DND-41 (cell line): ENCODE measurements at regions not wholly inside any gene's neighbourhood (a gene's known extent, or its start where the extent isn't known, plus 50 kb on each side); places are given as distances from the start of the nearest gene placed in this dataset.

Source experiments
- ATAC-seq: fragments of 200-7000 bp; cut with Tn5 transposase; 3 replicates; pipeline ENCODE4 v1.9.1; 2021; ENCODE audit warnings: low read depth; ENCODE audit not compliant: insufficient read depth
- DNase-seq: peaks from one replicate; pipeline ENCODE4 v3.0.0-alpha.2; 2020
- H2AFZ ChIP-seq: 2 replicates; pipeline ENCODE4 v1.6.0; 2012; ENCODE audit warnings: low read depth, low read length
- H3K27ac ChIP-seq: 2 replicates; pipeline ENCODE4 v1.5.1; 2012; ENCODE audit warnings: low read length, inconsistent platforms
- H3K27me3 ChIP-seq: fragments of 200-600 bp; sonication (generic); 2 replicates; pipeline ENCODE4 v1.6.0; 2012; ENCODE audit warnings: low read length, mild to moderate bottlenecking, inconsistent platforms; ENCODE audit not compliant: insufficient read depth, poor library complexity
- H3K36me3 ChIP-seq: 2 replicates; pipeline ENCODE4 v1.5.1; 2012; ENCODE audit warnings: low read length, inconsistent platforms; ENCODE audit not compliant: insufficient read depth
- H3K4me1 ChIP-seq: 2 replicates; pipeline ENCODE4 v1.5.1; 2012; ENCODE audit warnings: mild to moderate bottlenecking, low read length; ENCODE audit not compliant: insufficient read depth
- H3K4me2 ChIP-seq: 2 replicates; pipeline ENCODE4 v1.6.0; 2012; ENCODE audit warnings: mild to moderate bottlenecking, moderate library complexity, low read length, inconsistent platforms; ENCODE audit not compliant: insufficient read depth
- H3K4me3 ChIP-seq, 2 experiments: fragments of 200-600 bp in 1 of 2; shearing (Covaris generic) in 1 of 2; 2 replicates each; pipeline ENCODE4 v1.5.1; 2012 to 2016; ENCODE audit warnings: inconsistent platforms in 2 of 2, low read length in 2 of 2, mild to moderate bottlenecking in 2 of 2, low read depth in 1 of 2, moderate library complexity in 1 of 2
- H3K79me2 ChIP-seq: 2 replicates; pipeline ENCODE4 v1.6.0; 2012; ENCODE audit warnings: low read length, inconsistent platforms; ENCODE audit not compliant: insufficient read depth
- H3K9ac ChIP-seq: 2 replicates; pipeline ENCODE4 v1.6.0; 2012; ENCODE audit warnings: low read depth, mild to moderate bottlenecking, inconsistent platforms, low read length, moderate library complexity
- H3K9me3 ChIP-seq: 2 replicates; pipeline ENCODE4 v1.5.1; 2012; ENCODE audit warnings: low read length, moderate library complexity, mild to moderate bottlenecking, inconsistent platforms; ENCODE audit not compliant: insufficient read depth, severe bottlenecking
- H4K20me1 ChIP-seq: 2 replicates; pipeline ENCODE4 v1.6.0; 2012; ENCODE audit warnings: low read length; ENCODE audit not compliant: insufficient read depth
- CTCF ChIP-seq: IDR thresholded peaks from 2 replicates; pipeline ENCODE4 v1.5.1; 2012; ENCODE audit warnings: borderline replicate concordance, low read length, moderate library complexity, mild to moderate bottlenecking; ENCODE audit not compliant: poor library complexity, severe bottlenecking; ENCODE audit errors: extremely low read depth
- EZH2 ChIP-seq: IDR thresholded peaks from 3 replicates; pipeline ENCODE4 v1.6.1; 2012; ENCODE audit warnings: borderline replicate concordance, low read depth, mild to moderate bottlenecking, moderate library complexity, low read length, inconsistent platforms; ENCODE audit not compliant: severe bottlenecking

DNA sequence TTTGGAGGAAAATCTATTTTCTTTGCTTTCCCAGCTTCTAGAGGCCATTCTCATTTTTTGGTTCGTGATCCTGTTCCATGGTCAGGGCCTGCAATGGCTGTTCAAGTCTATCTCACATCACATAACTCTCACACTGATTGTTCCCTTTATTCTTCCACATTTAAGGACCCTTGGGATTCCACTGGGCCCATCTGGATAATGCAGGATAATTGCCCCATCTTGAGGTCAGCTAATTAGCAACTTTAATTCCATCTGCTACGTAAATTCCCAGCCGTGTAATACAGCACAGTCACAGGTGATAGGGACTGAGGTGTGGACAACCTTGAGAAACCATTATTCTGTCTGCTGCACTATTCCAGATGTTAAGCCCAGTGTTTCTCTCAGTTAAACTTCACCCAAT lies 311.6 kb upstream of the CNTN4 start:
- ATAC-seq = no peak
- Histone ChIP-seq H3K27ac (no peak overlapping the region), H3K9me3 (no peaks in the 10 kb centered on the region), H3K4me1 (no peaks in the 10 kb centered on the region), H3K9ac (no peak overlapping the region), H3K27me3 (no peaks in the 10 kb centered on the region), H3K4me2 (no peak overlapping the region), H3K79me2 (no peaks in the 10 kb centered on the region), H4K20me1 (no peaks in the 10 kb centered on the region), H2AFZ (no peak overlapping the region), H3K36me3 (no peaks in the 10 kb centered on the region), H3K4me3 (no peak overlapping the region)
- DNase-seq = no peak
- TF ChIP-seq EZH2 (no peak), CTCF (no peak)

DNA sequence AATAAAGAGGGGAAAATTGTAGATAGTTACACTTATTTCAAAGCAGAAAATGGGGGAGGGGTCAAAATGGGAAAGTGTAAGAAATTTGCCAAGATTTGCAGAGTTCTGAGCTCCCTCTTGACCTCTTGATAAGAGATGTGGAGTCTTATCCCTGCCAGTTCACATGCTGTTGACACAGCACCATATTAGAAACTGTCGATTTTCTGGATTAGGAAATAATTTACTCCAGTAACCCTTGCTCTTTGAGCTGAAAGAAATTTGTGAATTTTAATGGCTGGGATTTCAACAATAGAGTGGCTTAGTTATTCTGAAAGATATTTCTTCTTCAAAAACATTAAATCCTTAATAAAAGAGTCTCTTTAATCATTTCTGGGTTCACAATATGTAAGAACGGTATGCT lies 306.2 kb upstream of the CNTN4 start:
- Histone ChIP-seq H3K79me2 (no peaks in the 10 kb centered on the region), H3K4me3 (no peak overlapping the region), H4K20me1 (no peaks in the 10 kb centered on the region), H3K27me3 (no peaks in the 10 kb centered on the region), H2AFZ (no peak overlapping the region), H3K9ac (no peak overlapping the region), H3K4me2 (no peak overlapping the region), H3K4me1 (no peaks in the 10 kb centered on the region), H3K27ac (no peak overlapping the region), H3K9me3 (no peaks in the 10 kb centered on the region), H3K36me3 (no peaks in the 10 kb centered on the region)
- TF ChIP-seq EZH2 = no peak
- no peak for TF ChIP-seq CTCF
- DNase-seq = no peak
- no peak for ATAC-seq

DNA sequence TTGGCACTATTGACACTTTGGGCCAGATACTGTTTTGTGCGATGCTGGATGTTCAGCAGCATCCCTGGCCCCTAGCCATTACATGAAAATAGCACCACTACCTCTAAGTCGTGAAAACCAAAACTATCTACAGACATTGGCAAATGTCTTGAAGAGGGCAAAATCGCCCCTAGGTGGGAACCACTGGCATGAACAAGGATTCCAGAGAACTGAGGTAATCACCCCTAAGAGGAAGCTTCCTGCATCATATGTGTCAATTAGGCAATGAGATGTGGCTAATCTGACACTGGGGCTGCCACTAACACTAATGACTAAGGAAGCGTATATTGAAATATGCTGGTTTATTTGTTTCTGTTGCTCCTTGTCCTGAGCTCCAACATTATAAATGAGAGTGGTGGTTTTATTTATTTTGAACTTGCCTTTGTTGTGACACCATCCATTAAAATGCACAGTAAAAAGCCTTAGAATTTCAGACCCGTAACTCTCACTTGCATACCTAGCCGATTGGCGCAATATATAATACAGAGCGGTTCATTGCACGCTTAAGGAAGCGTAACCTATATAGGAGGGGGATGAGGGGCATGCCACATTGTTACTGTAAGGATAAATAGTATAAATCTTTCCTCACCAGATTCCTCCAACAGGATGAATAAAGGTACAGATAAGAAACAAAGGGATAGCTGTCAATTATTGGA lies 299.8 kb upstream of the CNTN4 start:
- H3K9ac ChIP-seq = no peak overlapping the region
- no peaks in the 10 kb centered on the region for H3K36me3 ChIP-seq
- H3K4me3 ChIP-seq = no peak overlapping the region
- H3K4me1 ChIP-seq = no peaks in the 10 kb centered on the region
- no peak overlapping the region for H3K4me2 ChIP-seq
- no peak for DNase-seq
- no peak overlapping the region for H3K27ac ChIP-seq
- H3K27me3 ChIP-seq = no peaks in the 10 kb centered on the region
- H3K79me2 ChIP-seq = no peaks in the 10 kb centered on the region
- TF ChIP-seq EZH2 = no peak
- TF ChIP-seq CTCF = no peak
- ATAC-seq = no peak
- no peak overlapping the region for H2AFZ ChIP-seq
- no peaks in the 10 kb centered on the region for H4K20me1 ChIP-seq
- no peaks in the 10 kb centered on the region for H3K9me3 ChIP-seq

GRCh38 chr3:1805331-1805730 lies 293.3 kb upstream of the CNTN4 start:
- Histone ChIP-seq H3K4me1 (no peaks in the 10 kb centered on the region), H3K27me3 (no peaks in the 10 kb centered on the region), H3K9me3 (peaks cover 3% of the 10 kb centered on the region), H3K27ac (no peak overlapping the region), H3K4me3 (no peak overlapping the region), H3K9ac (no peak overlapping the region), H4K20me1 (no peaks in the 10 kb centered on the region), H2AFZ (no peak overlapping the region), H3K36me3 (no peaks in the 10 kb centered on the region), H3K79me2 (no peaks in the 10 kb centered on the region), H3K4me2 (no peak overlapping the region)
- ATAC-seq = no peak
- no peak for DNase-seq
- TF ChIP-seq CTCF = no peak
- no peak for TF ChIP-seq EZH2
